Keratinocyte (primary cell): ENCODE measurements at regions not wholly inside any gene's neighbourhood (a gene's known extent, or its start where the extent isn't known, plus 50 kb on each side); places are given as distances from the start of the nearest gene placed in this dataset.

Experiments used
- DNase-seq: peaks from one replicate; pipeline ENCODE4 v3.0.0-alpha.2; 2011; ENCODE audit warnings: low read depth, missing footprints, low spot score
- FAIRE-seq: peaks from 2 replicates; lab custom pipeline; 2011; peaks lifted over from hg19 to GRCh38; lab: Jason Lieb, UNC
- H2AFZ ChIP-seq: 2 replicates; pipeline ENCODE4 v1.6.0; 2012; ENCODE audit warnings: low read length, control low read depth, inconsistent platforms; ENCODE audit not compliant: control insufficient read depth
- H3K27ac ChIP-seq: 2 replicates; pipeline ENCODE4 v1.5.1; 2011; ENCODE audit warnings: low read length; ENCODE audit not compliant: control insufficient read depth, insufficient read depth
- H3K27me3 ChIP-seq: 3 replicates; pipeline ENCODE4 v1.6.0; 2011; ENCODE audit warnings: low read length; ENCODE audit not compliant: control insufficient read depth, insufficient read depth; ENCODE audit errors: extremely low read depth
- H3K36me3 ChIP-seq, 2 experiments: 2 replicates in 1 of 2; 3 replicates in 1 of 2; pipeline ENCODE4 v1.5.1; 2011; ENCODE audit warnings: low read length in 2 of 2, mild to moderate bottlenecking in 1 of 2; ENCODE audit not compliant: control insufficient read depth in 2 of 2, insufficient read depth in 2 of 2; ENCODE audit errors: extremely low read depth in 1 of 2
- H3K4me1 ChIP-seq: 3 replicates; pipeline ENCODE4 v1.5.1; 2011; ENCODE audit warnings: low read length; ENCODE audit not compliant: control insufficient read depth, insufficient read depth; ENCODE audit errors: extremely low read depth
- H3K4me2 ChIP-seq: 3 replicates; pipeline ENCODE4 v1.6.0; 2011; ENCODE audit warnings: low read depth, low read length; ENCODE audit not compliant: control insufficient read depth, insufficient read depth; ENCODE audit errors: extremely low read depth
- H3K4me3 ChIP-seq, 3 experiments: fragments of 200-600 bp in 1 of 3; sonication (generic) in 1 of 3; 2 replicates in 2 of 3; 3 replicates in 1 of 3; pipeline ENCODE4 v1.5.1; 2011 to 2016; ENCODE audit warnings: low read length in 3 of 3, mild to moderate bottlenecking in 3 of 3, control low read depth in 2 of 3, inconsistent platforms in 1 of 3, low read depth in 1 of 3, mixed read lengths in 1 of 3, mixed run types in 1 of 3, moderate library complexity in 1 of 3; ENCODE audit not compliant: control insufficient read depth in 2 of 3, insufficient read depth in 2 of 3; ENCODE audit errors: extremely low read depth in 1 of 3
- H3K79me2 ChIP-seq: 2 replicates; pipeline ENCODE4 v1.6.0; 2012; ENCODE audit warnings: low read length; ENCODE audit not compliant: control insufficient read depth, insufficient read depth
- H3K9ac ChIP-seq: 3 replicates; pipeline ENCODE4 v1.6.0; 2011; ENCODE audit warnings: low read length; ENCODE audit not compliant: control insufficient read depth, insufficient read depth; ENCODE audit errors: extremely low read depth
- H3K9me1 ChIP-seq: 3 replicates; pipeline ENCODE4 v1.6.0; 2011; ENCODE audit warnings: low read length; ENCODE audit not compliant: control insufficient read depth, insufficient read depth; ENCODE audit errors: extremely low read depth
- H3K9me3 ChIP-seq: 2 replicates; pipeline ENCODE4 v1.5.1; 2012; ENCODE audit warnings: low read depth, low read length; ENCODE audit not compliant: control insufficient read depth
- H4K20me1 ChIP-seq: 3 replicates; pipeline ENCODE4 v1.6.0; 2011; ENCODE audit warnings: low read length; ENCODE audit not compliant: control insufficient read depth, insufficient read depth; ENCODE audit errors: extremely low read depth
- EZH2 ChIP-seq: IDR thresholded peaks from one replicate; pipeline ENCODE4 v1.6.1; 2012; ENCODE audit warnings: inconsistent platforms, mild to moderate bottlenecking, low read length, moderate library complexity
- dilution Hi-C: fragments of 300-500 bp; cut with MboI; formaldehyde crosslinking; loops from one replicate; pipeline ENCODE4 v1.7.0; 2020; ENCODE audit warnings: low sequenced_read_pairs; ENCODE audit not compliant: extremely low pct_ligation_motif_present
- TF ChIP-seq, protein P1 (sequence below), 3 experiments: IDR thresholded peaks in 1 of 3; conservative IDR thresholded peaks in 1 of 3; optimal IDR thresholded peaks in 1 of 3; 2 replicates in 2 of 3; 3 replicates in 1 of 3; pipeline versions ENCODE3 to v1.5.1; 2011; ENCODE audit warnings: low read length in 3 of 3, mild to moderate bottlenecking in 3 of 3, moderate library complexity in 2 of 3, control low read depth in 1 of 3, inconsistent platforms in 1 of 3; ENCODE audit not compliant: insufficient read depth in 2 of 3; ENCODE audit errors: extremely low read depth in 1 of 3

- no peak overlapping the region for H3K9ac ChIP-seq
- H2AFZ ChIP-seq: no peak overlapping the region
- H3K27me3 ChIP-seq: no peaks in the 10 kb centered on the region
- FAIRE-seq: no peak
- H3K27ac ChIP-seq: no peak overlapping the region
- TF ChIP-seq, protein P1, sequence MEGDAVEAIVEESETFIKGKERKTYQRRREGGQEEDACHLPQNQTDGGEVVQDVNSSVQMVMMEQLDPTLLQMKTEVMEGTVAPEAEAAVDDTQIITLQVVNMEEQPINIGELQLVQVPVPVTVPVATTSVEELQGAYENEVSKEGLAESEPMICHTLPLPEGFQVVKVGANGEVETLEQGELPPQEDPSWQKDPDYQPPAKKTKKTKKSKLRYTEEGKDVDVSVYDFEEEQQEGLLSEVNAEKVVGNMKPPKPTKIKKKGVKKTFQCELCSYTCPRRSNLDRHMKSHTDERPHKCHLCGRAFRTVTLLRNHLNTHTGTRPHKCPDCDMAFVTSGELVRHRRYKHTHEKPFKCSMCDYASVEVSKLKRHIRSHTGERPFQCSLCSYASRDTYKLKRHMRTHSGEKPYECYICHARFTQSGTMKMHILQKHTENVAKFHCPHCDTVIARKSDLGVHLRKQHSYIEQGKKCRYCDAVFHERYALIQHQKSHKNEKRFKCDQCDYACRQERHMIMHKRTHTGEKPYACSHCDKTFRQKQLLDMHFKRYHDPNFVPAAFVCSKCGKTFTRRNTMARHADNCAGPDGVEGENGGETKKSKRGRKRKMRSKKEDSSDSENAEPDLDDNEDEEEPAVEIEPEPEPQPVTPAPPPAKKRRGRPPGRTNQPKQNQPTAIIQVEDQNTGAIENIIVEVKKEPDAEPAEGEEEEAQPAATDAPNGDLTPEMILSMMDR (optimal IDR thresholded peaks at IDR 0.05 in 1 of 3, IDR thresholded peaks at IDR 0.05 in 1 of 3, conservative IDR thresholded peaks at IDR 0.05 in 1 of 3; ENCODE audit: extremely low read depth in 1 of 3, insufficient read depth in 2 of 3, low read length in 3 of 3): no peak
- TF ChIP-seq EZH2: no peak
- H4K20me1 ChIP-seq: no peaks in the 10 kb centered on the region
- H3K9me1 ChIP-seq: no peaks in the 10 kb centered on the region
- dilution Hi-C loops: loop anchor here (25.0 kb wide), 1 partner anchor 301 kb away; the partner anchor contains the start of gene TCF21
- no peaks in the 10 kb centered on the region for H3K79me2 ChIP-seq
- H3K4me2 ChIP-seq: no peak overlapping the region
- peaks cover 9% of the 10 kb centered on the region for H3K4me1 ChIP-seq
- no peak overlapping the region for H3K4me3 ChIP-seq
- no peak for DNase-seq
- no peaks in the 10 kb centered on the region for H3K9me3 ChIP-seq
- no peaks in the 10 kb centered on the region for H3K36me3 ChIP-seq
Observed at GRCh38 chr6:133585978-133586377, 302.9 kb upstream of the TCF21 start.

DNA sequence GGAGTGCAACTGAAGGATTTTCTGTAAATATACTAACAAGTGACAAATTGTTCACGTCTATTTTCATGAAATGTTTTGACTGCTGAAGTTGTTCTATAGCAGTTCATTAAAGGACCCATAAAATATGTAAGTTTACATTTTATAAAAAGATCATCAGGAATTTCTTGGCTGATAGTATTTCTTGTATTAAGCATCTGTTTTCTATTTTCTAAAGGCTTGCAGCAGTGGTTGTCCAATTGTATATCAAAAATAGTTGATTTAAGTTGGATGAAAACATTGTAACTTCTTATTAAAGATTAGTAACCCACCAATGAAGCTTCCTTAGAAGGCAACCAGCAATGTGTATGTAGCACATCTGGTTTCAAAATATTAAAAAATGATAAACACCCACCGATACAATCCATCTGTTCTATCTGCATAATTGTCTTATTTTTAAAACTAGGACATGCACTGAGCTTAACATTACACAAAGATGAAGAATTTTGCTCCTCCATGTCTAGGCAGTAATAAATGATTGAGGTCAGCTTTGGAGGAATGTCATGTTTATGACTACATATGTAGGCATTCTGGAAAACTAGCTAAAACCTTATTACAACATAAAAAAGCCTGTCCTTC lies 301.3 kb upstream of the TCF21 start:
- DNase-seq (no peak), FAIRE-seq (no peak)
- Histone ChIP-seq H3K4me1 (peaks cover 17% of the 10 kb centered on the region), H3K9me3 (no peaks in the 10 kb centered on the region), H3K79me2 (no peaks in the 10 kb centered on the region), H3K27ac (no peak overlapping the region), H3K9ac (no peak overlapping the region), H3K36me3 (no peaks in the 10 kb centered on the region), H2AFZ (no peak overlapping the region), H3K4me2 (no peak overlapping the region), H3K4me3 (no peak overlapping the region), H3K9me1 (no peaks in the 10 kb centered on the region), H3K27me3 (no peaks in the 10 kb centered on the region), H4K20me1 (no peaks in the 10 kb centered on the region)
- dilution Hi-C loops: loop anchor here (25.0 kb wide), 1 partner anchor 300 kb away; the partner anchor contains the start of gene TCF21
- TF ChIP-seq, protein P1 (optimal IDR thresholded peaks at IDR 0.05 in 1 of 3, IDR thresholded peaks at IDR 0.05 in 1 of 3, conservative IDR thresholded peaks at IDR 0.05 in 1 of 3; ENCODE audit: extremely low read depth in 1 of 3, insufficient read depth in 2 of 3, low read length in 3 of 3): no peak
- TF ChIP-seq EZH2: no peak
